SW 1271 (cell line): ENCODE measurements at regions not wholly inside any gene's neighbourhood (a gene's known extent, or its start where the extent isn't known, plus 50 kb on each side); places are given as distances from the start of the nearest gene placed in this dataset.

Experiments used
- DNase-seq, 2 experiments: peaks; one replicate each; lab custom pipeline; 2025; lab: John Stamatoyannopoulos, UW

- DNase-seq, result no peak
Measured at GRCh38 chr3:158970006-158970405, 168.2 kb downstream of the MFSD1 start.

DNA sequence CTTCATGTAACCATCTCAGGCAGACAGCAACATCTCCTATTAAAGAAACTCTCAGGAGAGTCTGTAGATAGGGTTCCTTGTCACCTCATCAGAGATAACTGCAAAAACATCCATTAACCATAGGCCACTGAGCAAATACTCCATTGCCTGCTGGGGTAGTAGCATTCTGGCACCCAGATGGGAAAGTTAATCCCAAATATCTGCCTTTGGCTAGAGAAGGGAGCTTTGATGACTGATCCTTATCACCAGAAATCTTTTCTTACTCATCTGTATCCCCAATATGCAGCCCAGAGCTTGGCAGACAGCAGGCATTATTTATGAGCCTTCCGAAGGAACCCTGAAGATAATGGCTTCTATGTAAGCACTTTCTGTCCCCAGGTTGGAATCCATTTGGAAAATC, 173.1 kb downstream of the MFSD1 start:
- no peak for DNase-seq

DNA sequence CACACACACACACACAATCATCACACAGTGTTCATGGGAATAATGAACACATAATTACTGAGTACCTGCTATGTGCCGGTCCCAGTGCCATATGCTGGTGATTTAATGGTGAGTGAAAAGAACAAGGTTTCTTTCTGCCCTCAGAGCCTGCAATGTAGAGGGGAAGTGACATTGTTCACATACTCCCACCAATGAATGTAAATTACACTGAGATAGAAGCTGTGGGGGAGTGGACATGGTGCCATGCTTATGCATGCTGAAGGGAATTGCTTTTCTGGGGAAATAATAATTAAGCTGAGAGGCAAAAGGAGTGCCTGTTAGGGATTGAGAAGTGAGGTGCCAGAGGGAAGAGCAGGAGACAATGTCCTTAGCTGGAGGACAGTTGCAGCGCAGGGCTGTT, 175.1 kb downstream of the MFSD1 start:
- no peak for DNase-seq

GRCh38 chr3:158977497-158977896, 175.6 kb downstream of the MFSD1 start:
- no peak for DNase-seq

- no peak for DNase-seq
Measured at GRCh38 chr3:158983216-158984099, 181.6 kb downstream of the MFSD1 start.

DNA sequence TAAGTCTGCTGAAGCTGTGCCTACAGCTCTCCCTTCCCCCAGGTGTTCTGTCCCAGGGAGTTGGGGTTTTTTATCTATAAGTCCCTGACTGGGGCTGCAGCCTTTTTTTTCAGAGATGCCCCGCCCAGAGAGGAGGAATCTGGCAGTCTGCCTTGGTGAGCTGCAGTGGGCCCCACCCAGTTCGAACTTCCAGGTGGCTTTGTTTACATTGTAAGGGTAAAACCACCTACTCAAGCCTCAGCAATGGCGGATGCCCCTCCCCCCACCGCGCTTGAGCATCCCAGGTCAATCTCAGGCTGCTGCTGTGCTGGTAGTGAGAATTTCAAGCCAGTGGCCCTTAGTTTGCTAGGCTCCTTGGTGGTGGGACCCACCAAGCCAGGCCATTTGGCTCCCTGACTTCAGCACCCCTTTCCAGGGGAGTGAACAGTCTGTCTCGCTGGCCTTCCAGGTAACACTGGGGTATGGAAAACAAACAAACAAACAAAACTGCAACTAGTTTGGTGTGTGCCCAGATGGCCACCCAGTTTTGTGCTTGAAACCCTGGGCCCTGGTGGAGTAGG, 189.4 kb downstream of the MFSD1 start:
- DNase-seq, result no peak

- no peak for DNase-seq
Measured at GRCh38 chr3:158992463-158992862, 190.6 kb downstream of the MFSD1 start.

DNA sequence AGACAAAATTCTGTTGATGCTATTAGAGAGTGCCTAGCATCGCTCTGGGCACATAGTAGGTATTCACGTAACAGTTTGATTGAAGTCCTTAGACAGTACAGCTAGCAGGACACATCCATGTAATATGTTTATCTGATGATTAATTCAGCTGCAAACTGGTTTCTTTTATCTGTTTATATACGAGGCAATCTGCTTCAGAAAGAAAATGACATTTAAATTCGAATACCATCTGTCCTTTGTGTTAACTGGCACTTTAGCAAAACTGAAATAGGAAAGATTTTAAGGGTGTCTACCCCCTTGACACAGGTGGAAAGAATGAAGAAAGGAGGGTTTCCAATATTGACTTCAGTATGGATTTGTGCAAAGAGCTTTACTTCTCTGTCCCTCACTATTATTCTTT, 192.5 kb downstream of the MFSD1 start:
- DNase-seq, result no peak

DNA sequence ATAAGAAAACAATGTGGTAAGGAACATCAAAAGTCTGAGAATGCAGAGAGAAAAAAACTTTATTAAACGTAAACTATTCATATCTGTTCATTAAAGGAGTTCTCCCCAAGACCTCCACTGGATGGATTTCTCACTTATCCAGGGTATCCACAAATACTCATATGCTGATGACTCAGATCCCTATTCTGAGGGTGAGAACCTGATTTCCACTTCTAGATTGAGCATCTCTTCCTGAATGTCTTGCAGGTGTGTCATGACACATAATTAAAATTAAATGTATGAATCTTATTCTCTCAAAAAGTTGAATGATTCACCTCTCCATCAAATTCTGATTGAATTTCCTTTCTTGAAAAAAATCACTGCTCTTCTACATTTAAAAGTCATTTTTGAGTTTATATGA, 199.9 kb downstream of the MFSD1 start:
- no peak for DNase-seq

- no peak for DNase-seq
Measured at GRCh38 chr3:159005137-159005536, 203.3 kb downstream of the MFSD1 start.

DNA sequence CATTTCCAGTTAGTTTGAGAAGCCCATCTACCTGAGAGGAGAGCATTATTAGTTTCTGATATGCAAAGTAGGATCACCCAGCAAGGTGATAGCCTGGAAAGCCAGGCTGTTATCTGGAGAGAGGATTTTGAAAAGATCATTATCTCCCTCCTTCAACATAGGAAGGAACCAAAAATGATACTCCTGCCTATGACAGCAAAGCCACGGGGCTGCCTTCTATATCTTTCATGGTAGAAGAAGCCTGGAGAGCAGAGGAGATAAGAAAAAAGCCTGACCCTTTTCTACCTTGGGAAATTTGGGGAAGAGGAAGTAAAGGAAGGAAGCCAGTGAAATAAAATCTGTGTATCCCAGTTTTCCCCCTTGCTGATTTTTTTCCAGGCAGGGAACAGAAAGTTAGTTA, 205.5 kb downstream of the MFSD1 start:
- no peak for DNase-seq

DNA sequence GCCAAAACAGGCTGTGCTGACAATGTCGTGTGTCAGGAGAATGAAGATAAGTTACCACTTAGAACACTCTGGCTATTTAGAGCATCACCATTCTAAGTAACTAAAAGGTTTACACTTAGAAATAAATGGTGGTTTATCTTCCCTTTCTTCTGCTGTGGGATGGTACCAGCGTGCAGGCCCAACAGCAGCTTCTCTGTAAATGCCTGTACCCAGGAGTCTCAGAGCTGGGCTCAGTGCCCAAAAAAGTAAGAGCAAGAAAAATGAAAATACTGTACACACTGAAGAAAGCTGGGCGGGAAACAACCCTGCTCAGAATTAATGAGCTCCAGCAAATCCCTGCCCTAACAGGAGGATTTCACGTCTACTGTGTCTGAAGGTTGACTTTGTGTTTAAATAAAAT, 206.5 kb downstream of the MFSD1 start:
- no peak for DNase-seq

DNA sequence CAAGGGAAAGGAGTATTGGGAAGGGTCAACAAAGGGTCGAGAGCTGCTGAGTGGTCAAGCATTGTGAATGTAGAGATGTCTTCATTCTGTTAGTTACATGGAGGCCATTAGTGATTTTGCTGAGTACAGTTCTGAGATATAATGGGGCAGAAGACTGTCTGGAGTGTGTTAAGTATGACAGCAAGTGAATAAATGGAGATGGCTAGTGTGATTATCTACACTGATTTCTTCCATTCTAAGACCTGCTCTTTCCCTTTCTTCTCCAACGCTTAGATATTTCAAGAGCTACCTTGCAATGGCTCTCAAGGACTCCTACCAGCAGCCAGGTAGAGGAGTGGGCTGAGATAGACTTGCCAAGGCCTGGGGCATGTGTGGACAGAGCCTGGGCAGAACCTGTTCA, 216.5 kb downstream of the MFSD1 start:
- no peak for DNase-seq

DNA sequence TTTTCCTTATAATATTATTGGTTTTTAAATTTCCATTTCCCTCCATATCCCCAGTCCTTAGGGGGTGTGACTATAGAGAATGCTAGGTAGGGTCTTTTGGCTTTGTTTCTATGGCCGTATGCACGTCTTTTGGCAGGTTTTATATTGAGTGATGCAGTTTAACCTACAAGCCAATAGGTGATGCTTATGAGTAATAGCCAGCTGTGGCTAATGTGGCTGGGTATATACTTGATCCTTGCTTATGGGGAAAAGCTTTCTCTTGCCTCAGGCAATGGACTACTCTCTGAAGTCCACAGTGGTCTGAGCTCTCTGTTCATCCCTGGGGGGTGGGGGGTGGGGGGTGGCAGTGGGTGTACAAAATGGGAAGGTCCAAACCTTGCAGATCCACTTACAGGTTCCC, 223.9 kb downstream of the MFSD1 start:
- no peak for DNase-seq

DNA sequence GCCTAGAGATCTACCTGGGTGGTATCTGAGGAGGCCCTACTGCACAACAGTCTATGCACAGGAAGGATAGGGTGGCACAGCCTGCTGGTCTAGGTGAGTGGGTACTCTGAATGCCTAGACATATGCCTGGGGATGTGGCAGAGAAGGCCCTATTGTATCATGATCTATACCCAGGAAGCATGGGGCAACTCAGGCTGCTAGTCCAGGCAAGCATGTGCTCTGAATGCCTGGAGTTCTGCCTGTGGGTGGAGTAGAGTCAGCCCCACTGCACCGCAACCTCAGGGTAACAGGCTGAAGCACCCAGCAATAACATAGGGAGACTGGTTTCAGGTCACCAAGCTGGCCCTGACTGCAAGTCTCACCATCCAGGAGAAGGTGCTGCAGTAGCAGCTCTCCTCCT, 224.7 kb downstream of the MFSD1 start:
- no peak for DNase-seq

GRCh38 chr3:159028706-159029105, 226.9 kb downstream of the MFSD1 start:
- no peak for DNase-seq

DNA sequence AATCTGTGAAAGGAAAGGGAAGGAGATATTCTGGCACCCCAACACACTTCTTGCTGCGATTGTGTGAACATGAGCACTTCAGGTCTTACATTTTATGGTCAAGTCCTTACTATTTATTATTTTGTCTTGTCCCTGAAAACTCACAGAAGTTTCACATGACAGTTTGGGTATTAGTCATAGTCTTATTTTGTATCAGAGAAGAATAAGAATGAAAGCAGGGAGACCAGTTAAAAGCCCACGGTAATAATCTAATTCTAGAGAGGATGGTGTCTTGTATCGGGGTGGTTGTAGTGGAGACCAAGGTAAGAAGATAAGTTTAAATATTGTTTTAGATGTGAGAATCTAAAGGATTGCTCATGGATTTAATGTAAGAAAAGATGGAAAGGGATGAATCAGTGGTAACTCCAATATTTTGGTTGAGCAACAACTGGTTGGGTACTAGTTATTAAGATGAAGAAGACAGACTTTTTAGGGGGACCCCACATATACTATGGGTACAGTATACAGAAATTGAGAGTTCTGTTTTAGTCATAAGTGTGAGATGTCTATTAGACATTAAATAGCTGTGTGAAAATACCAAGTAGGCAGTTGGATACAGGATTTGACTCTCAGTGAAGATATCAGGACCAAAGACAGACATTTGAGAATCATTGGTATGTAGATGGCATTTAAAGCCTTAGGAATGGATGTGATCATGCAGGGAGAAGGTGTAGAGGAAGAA, 227.6 kb downstream of the MFSD1 start:
- no peak for DNase-seq

GRCh38 chr3:159030138-159030670, 228.3 kb downstream of the MFSD1 start:
- DNase-seq, result no peak

- DNase-seq, result no peak
Measured at GRCh38 chr3:159030886-159031679, 229.2 kb downstream of the MFSD1 start.

- DNase-seq, result no peak
Measured at GRCh38 chr3:159032311-159032710, 230.5 kb downstream of the MFSD1 start.

- DNase-seq, result no peak
Measured at GRCh38 chr3:159038405-159038804, 236.6 kb downstream of the MFSD1 start.

DNA sequence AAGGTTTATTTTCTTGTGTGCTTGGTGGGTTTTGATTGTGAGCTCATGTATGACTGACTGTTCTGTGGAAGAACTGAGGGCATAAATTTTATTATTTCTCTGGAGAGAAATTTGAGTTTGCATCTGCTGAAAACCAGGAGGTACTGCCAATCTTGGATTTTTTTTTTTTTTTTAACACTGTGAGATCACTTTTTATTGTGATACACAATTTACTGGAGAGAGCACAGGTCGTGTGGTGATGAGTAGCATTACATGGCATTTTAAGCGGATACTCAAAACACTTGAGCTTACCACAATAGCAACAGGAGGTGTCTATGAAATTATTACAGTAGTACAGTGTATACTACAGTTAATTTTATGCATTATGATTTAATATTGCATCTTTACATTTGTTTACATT, 237.4 kb downstream of the MFSD1 start:
- no peak for DNase-seq
